ENCODE measurements at regions not wholly inside any gene's neighbourhood (a gene's known extent, or its start where the extent isn't known, plus 50 kb on each side); places are given as distances from the start of the nearest gene placed in this dataset.

DNA sequence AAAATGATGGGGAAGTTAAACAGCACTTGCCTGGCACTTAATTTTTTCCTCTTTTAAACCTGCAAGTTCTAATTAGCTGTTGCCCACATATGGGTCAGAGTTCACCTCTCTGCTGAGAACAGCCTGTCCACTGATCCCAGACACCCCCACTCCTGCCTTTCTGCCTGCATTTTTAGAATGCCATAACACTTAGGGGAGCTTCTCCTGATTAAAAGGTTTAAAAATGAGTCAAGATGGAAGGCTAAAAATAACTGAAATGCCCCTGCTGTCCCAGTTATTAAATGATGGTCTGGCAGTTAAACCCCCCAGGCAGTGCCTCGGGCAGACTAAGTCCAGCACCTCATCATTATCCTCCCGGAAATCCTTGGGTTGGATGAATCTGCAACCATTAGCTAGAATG is 913.6 kb upstream of the ARPP21 start:
- TF ChIP-seq, protein P1, sequence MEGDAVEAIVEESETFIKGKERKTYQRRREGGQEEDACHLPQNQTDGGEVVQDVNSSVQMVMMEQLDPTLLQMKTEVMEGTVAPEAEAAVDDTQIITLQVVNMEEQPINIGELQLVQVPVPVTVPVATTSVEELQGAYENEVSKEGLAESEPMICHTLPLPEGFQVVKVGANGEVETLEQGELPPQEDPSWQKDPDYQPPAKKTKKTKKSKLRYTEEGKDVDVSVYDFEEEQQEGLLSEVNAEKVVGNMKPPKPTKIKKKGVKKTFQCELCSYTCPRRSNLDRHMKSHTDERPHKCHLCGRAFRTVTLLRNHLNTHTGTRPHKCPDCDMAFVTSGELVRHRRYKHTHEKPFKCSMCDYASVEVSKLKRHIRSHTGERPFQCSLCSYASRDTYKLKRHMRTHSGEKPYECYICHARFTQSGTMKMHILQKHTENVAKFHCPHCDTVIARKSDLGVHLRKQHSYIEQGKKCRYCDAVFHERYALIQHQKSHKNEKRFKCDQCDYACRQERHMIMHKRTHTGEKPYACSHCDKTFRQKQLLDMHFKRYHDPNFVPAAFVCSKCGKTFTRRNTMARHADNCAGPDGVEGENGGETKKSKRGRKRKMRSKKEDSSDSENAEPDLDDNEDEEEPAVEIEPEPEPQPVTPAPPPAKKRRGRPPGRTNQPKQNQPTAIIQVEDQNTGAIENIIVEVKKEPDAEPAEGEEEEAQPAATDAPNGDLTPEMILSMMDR (optimal IDR thresholded peaks at IDR 0.05 in 1 of 3, IDR thresholded peaks at IDR 0.05 in 1 of 3, conservative IDR thresholded peaks at IDR 0.05 in 1 of 3; ENCODE audit: extremely low read depth in 1 of 3, insufficient read depth in 2 of 3, low read length in 3 of 3) = no peak
- TF ChIP-seq EZH2 (IDR thresholded peaks at IDR 0.05; ENCODE audit: low read length) = no peak

Measured in keratinocyte (primary cell).